T-cell (primary cell): ENCODE measurements at regions not wholly inside any gene's neighbourhood (a gene's known extent, or its start where the extent isn't known, plus 50 kb on each side); places are given as distances from the start of the nearest gene placed in this dataset.

Experiments used
- ATAC-seq, 4 experiments: fragments of 200-7000 bp in 3 of 4; fragments of 150-1000 bp in 1 of 4; cut with Tn5 transposase; replicated peaks in 1 of 4; 1 replicate in 3 of 4; 2 replicates in 1 of 4; pipeline ENCODE4 v1.10.0; 2021; ENCODE audit warnings: moderate library complexity in 3 of 4, mild to moderate bottlenecking in 2 of 4, moderate number of reproducible peaks in 1 of 4
- CTCF ChIA-PET, 2 donors: fragments of 300-600 bp; sonication (Branson Sonifier 250); formaldehyde crosslinking; loops; one replicate each; lab custom pipeline; 2022; ENCODE audit warnings: antibody characterized with exemption in 2 of 2; lab: Charles Lee
- POLR2A ChIA-PET, 2 donors: fragments of 300-600 bp; sonication (Branson Sonifier 250); formaldehyde crosslinking; loops; one replicate each; lab custom pipeline; 2022; ENCODE audit warnings: antibody characterized with exemption in 2 of 2; lab: Charles Lee
- DNase-seq, 35 experiments: peaks; one replicate each; pipeline versions ENCODE4 v3.0.0 to v3.0.0-alpha.2; 2013 to 2023
- H3K27ac ChIP-seq: one replicate; pipeline ENCODE4 v1.5.1; 2013; ENCODE audit warnings: low read length
- H3K27me3 ChIP-seq, 2 experiments: replicated peaks in 1 of 2; 1 replicate in 1 of 2; 2 replicates in 1 of 2; pipeline versions ENCODE4 v1.6.1 to v1.7.0; 2013; ENCODE audit warnings: low read length in 1 of 2, mixed read lengths in 1 of 2; ENCODE audit not compliant: control insufficient read depth in 2 of 2, insufficient read depth in 2 of 2; ENCODE audit errors: extremely low read depth in 1 of 2
- H3K36me3 ChIP-seq, 2 donors: 1 replicate in 1 of 2; 2 replicates in 1 of 2; pipeline versions ENCODE4 v1.6.1 to v1.7.0; 2013; ENCODE audit warnings: low read length in 1 of 2; ENCODE audit not compliant: control insufficient read depth in 2 of 2, insufficient read depth in 1 of 2; ENCODE audit errors: extremely low read depth in 1 of 2
- H3K4me1 ChIP-seq, 2 experiments: 1 replicate in 1 of 2; 2 replicates in 1 of 2; pipeline versions ENCODE4 v1.6.1 to v1.7.0; 2013; ENCODE audit warnings: low read length in 2 of 2, mixed read lengths in 1 of 2; ENCODE audit not compliant: insufficient read depth in 2 of 2, control insufficient read depth in 1 of 2; ENCODE audit errors: extremely low read depth in 1 of 2
- H3K4me3 ChIP-seq, 2 donors: 1 replicate in 1 of 2; 2 replicates in 1 of 2; pipeline versions ENCODE4 v1.5.1 to v1.7.0; 2013; ENCODE audit warnings: mild to moderate bottlenecking in 2 of 2, low read length in 1 of 2, moderate library complexity in 1 of 2; ENCODE audit not compliant: control insufficient read depth in 1 of 2; ENCODE audit errors: extremely low read depth in 1 of 2
- H3K9me3 ChIP-seq: 2 replicates; pipeline ENCODE4 v1.7.0; 2013
- H3K27ac Mint-ChIP-seq, 2 donors: one replicate each; pipeline ENCODE4 v1.8.0; 2020 to 2021; ENCODE audit warnings: mild to moderate bottlenecking in 2 of 2, mixed read lengths in 2 of 2
- H3K27me3 Mint-ChIP-seq, 2 donors: one replicate each; pipeline ENCODE4 v1.8.0; 2021 to 2022; ENCODE audit warnings: mixed read lengths in 2 of 2
- H3K36me3 Mint-ChIP-seq: one replicate; pipeline ENCODE4 v1.8.0; 2021; ENCODE audit warnings: mixed read lengths
- H3K4me1 Mint-ChIP-seq, 3 donors: one replicate each; pipeline ENCODE4 v1.8.0; 2020 to 2022; ENCODE audit warnings: mixed read lengths in 3 of 3, mild to moderate bottlenecking in 1 of 3
- H3K4me3 Mint-ChIP-seq, 3 donors: one replicate each; pipeline ENCODE4 v1.8.0; 2020 to 2022; ENCODE audit warnings: mild to moderate bottlenecking in 3 of 3, mixed read lengths in 3 of 3, moderate library complexity in 3 of 3
- H3K9me3 Mint-ChIP-seq, 3 donors: one replicate each; pipeline ENCODE4 v1.8.0; 2020 to 2022; ENCODE audit warnings: mixed read lengths in 3 of 3
- WGBS: methylation state at CpG from one replicate; pipeline ENCODE4 v1.1.5; 2013; ENCODE audit warnings: missing lambda C conversion rate; ENCODE audit not compliant: insufficient coverage; 5-methylcytosine and 5-hydroxymethylcytosine counted together

DNA sequence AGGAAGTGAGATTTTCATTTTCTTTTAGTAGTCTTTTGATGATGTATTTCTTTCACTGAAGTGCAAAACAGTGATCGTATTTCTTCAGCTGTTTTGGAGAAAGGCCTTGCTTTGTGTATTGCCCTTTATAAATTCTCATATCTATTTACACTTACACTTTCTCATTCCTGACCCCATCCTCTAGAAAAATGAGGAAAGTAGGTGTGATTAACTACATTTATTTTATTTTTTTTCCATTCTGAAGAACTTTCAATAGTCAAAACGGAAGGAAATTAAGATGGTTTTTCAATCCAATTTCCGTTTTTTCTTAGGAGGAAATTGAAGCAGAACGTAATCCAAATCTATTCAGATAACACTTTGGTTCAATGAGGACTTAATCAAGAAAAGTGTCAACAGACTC is 188.1 kb downstream of the SLITRK5 start:
- H3K4me3 ChIP-seq, result no peak overlapping the region
- H3K9me3 Mint-ChIP-seq, result peaks cover 2 to 27% (median 10%) of the 10 kb centered on the region in 3 donors
- H3K27me3 Mint-ChIP-seq, result no peaks in the 10 kb centered on the region
- ChIA-PET CTCF (no interaction called here), POLR2A (no interaction called here)
- DNase-seq, result no peak
- ATAC-seq, result no peak
- H3K27me3 ChIP-seq, result no peaks in the 10 kb centered on the region
- H3K4me3 Mint-ChIP-seq, result no peak overlapping the region
- H3K4me1 ChIP-seq, result no peaks in the 10 kb centered on the region
- H3K4me1 Mint-ChIP-seq, result no peaks in the 10 kb centered on the region
- no peak overlapping the region for H3K27ac Mint-ChIP-seq
- no peak overlapping the region for H3K27ac ChIP-seq
- H3K36me3 ChIP-seq, result no peaks in the 10 kb centered on the region
- 100% methylated on average over 1 of the region's 4 CpGs for WGBS
- H3K36me3 Mint-ChIP-seq, result no peaks in the 10 kb centered on the region
- H3K9me3 ChIP-seq, result no peaks in the 10 kb centered on the region

DNA sequence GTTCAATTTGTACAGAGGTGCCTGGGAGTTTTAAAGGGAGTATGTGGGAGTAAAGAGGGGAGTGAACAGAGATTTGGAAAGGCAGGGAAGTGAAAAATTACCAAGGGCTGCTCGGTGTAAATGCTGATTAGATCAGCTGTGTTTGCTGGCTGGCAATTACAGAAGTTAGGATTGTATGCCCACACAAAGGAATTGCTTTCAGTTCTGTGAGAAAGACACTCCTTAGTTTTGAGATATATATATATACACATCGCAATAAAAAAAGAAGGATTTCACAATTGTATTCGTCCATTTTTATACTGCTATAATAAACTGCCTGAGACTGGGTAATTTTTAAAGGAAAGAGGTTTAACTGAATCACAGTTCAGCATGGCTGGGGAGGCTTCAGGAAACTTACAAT is 196.3 kb downstream of the SLITRK5 start:
- POLR2A ChIA-PET, result no interaction called here

DNA sequence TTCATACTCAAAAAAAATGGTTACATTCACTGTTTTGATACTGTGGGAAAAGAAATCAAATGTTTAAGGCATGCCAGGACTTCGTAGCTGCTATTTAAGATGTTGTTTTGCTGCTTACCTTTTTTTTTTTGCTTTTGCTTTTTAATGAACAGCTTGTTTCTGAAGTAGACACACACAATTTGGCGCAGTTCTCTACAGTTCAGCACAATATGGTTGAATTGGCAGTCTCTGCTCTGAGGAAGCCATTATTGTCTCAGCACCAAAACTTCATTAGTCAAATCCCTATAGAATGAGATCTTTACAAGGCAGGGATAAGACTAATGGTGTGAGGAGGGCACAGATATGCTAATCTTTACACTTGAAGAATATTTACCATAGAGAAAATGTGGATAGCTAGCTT is 197.6 kb downstream of the SLITRK5 start:
- peaks cover 0 to 15% (median 3%) of the 10 kb centered on the region in 3 donors for H3K9me3 Mint-ChIP-seq
- H3K4me3 ChIP-seq, result no peak overlapping the region
- no CpG with 5 or more reads among the region's 2 CpGs for WGBS
- H3K4me1 Mint-ChIP-seq, result no peaks in the 10 kb centered on the region
- H3K27me3 Mint-ChIP-seq, result no peaks in the 10 kb centered on the region
- H3K36me3 ChIP-seq, result no peaks in the 10 kb centered on the region
- H3K4me3 Mint-ChIP-seq, result no peak overlapping the region
- H3K36me3 Mint-ChIP-seq, result no peaks in the 10 kb centered on the region
- no peak overlapping the region for H3K27ac Mint-ChIP-seq
- no peaks in the 10 kb centered on the region for H3K4me1 ChIP-seq
- no peaks in the 10 kb centered on the region for H3K9me3 ChIP-seq
- H3K27ac ChIP-seq, result no peak overlapping the region
- ChIA-PET POLR2A (no interaction called here), CTCF (interaction anchor here in 1 of 2 donors (0.7 kb wide), 1 partner anchor 8 kb away, joined by 3 read pairs; no protein-coding TSS in a partner anchor)
- no peaks in the 10 kb centered on the region for H3K27me3 ChIP-seq
- no peak for ATAC-seq
- DNase-seq, result no peak

More for the DNA sequence above, 196.3 kb downstream of the SLITRK5 start:
- ATAC-seq, result no peak
- WGBS, result no CpG with 5 or more reads among the region's 3 CpGs
- H3K27me3 Mint-ChIP-seq, result no peaks in the 10 kb centered on the region
- CTCF ChIA-PET, result no interaction called here
- no peaks in the 10 kb centered on the region for H3K4me1 ChIP-seq
- H3K9me3 ChIP-seq, result no peaks in the 10 kb centered on the region
- no peaks in the 10 kb centered on the region for H3K27me3 ChIP-seq
- no peak overlapping the region for H3K4me3 ChIP-seq
- no peak overlapping the region for H3K4me3 Mint-ChIP-seq
- DNase-seq, result no peak
- no peak overlapping the region for H3K27ac ChIP-seq
- H3K36me3 ChIP-seq, result no peaks in the 10 kb centered on the region
- peaks cover 0 to 7% (median 3%) of the 10 kb centered on the region in 3 donors for H3K9me3 Mint-ChIP-seq
- H3K4me1 Mint-ChIP-seq, result no peaks in the 10 kb centered on the region
- no peaks in the 10 kb centered on the region for H3K36me3 Mint-ChIP-seq
- H3K27ac Mint-ChIP-seq, result no peak overlapping the region

- H3K36me3 ChIP-seq, result no peaks in the 10 kb centered on the region
- no peaks in the 10 kb centered on the region for H3K4me1 ChIP-seq
- H3K27ac ChIP-seq, result no peak overlapping the region
- no peaks in the 10 kb centered on the region for H3K27me3 ChIP-seq
- CTCF ChIA-PET, result no interaction called here
- no peak overlapping the region for H3K4me3 ChIP-seq
- no peak for DNase-seq
- POLR2A ChIA-PET, result no interaction called here
- no peaks in the 10 kb centered on the region for H3K36me3 Mint-ChIP-seq
- H3K4me1 Mint-ChIP-seq, result no peaks in the 10 kb centered on the region
- no peaks in the 10 kb centered on the region for H3K9me3 ChIP-seq
- no peaks in the 10 kb centered on the region for H3K27me3 Mint-ChIP-seq
- H3K27ac Mint-ChIP-seq, result no peak overlapping the region
- no peak for ATAC-seq
- peaks cover 0 to 14% (median 0%) of the 10 kb centered on the region in 3 donors for H3K9me3 Mint-ChIP-seq
- H3K4me3 Mint-ChIP-seq, result no peak overlapping the region
- 62% methylated on average over 2 of the region's 2 CpGs for WGBS
Measured at GRCh38 chr13:87872813-87873212, 201.6 kb downstream of the SLITRK5 start.

- POLR2A ChIA-PET, result no interaction called here
Measured at GRCh38 chr13:87877477-87877876, 206.3 kb downstream of the SLITRK5 start.

DNA sequence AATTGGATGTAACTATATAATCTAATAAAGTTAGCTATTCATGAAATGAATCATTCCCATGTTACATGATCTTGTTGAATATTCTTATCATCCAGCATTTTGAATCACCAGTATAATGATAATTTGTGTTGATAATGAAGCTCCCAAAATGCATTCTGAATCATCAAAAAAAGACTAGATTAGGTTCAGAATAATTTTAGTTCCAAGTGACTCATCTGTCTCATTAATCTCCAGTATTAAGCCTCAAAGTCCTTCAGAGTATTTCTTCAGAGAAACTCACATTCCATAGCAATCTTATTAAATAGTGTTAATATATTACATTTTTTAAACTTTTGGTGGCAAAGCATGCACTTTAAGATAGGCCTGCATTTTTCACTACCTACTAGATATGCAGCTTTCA is 207.5 kb downstream of the SLITRK5 start:
- DNase-seq, result no peak
- Mint-ChIP-seq H3K36me3 (no peaks in the 10 kb centered on the region), H3K27me3 (no peaks in the 10 kb centered on the region), H3K4me3 (no peak overlapping the region), H3K27ac (no peak overlapping the region), H3K4me1 (no peaks in the 10 kb centered on the region), H3K9me3 (peaks cover 2 to 9% (median 4%) of the 10 kb centered on the region in 3 donors)
- CTCF ChIA-PET, result no interaction called here
- H3K4me3 ChIP-seq, result no peak overlapping the region
- no peaks in the 10 kb centered on the region for H3K36me3 ChIP-seq
- H3K27ac ChIP-seq, result no peak overlapping the region
- ATAC-seq, result no peak
- POLR2A ChIA-PET, result no interaction called here
- H3K27me3 ChIP-seq, result no peaks in the 10 kb centered on the region
- no peaks in the 10 kb centered on the region for H3K9me3 ChIP-seq
- no peaks in the 10 kb centered on the region for H3K4me1 ChIP-seq

More at GRCh38 chr13:87877477-87877876, 206.3 kb downstream of the SLITRK5 start:
- ATAC-seq, result no peak
- Mint-ChIP-seq H3K27ac (no peak overlapping the region), H3K4me3 (no peak overlapping the region), H3K4me1 (no peaks in the 10 kb centered on the region), H3K9me3 (peaks cover 0 to 18% (median 2%) of the 10 kb centered on the region in 3 donors), H3K36me3 (no peaks in the 10 kb centered on the region), H3K27me3 (no peaks in the 10 kb centered on the region)
- CTCF ChIA-PET, result no interaction called here
- Histone ChIP-seq H3K27me3 (no peaks in the 10 kb centered on the region), H3K4me1 (no peaks in the 10 kb centered on the region), H3K4me3 (no peak overlapping the region), H3K9me3 (no peaks in the 10 kb centered on the region), H3K36me3 (no peaks in the 10 kb centered on the region), H3K27ac (no peak overlapping the region)
- WGBS, result no CpG with 5 or more reads among the region's 2 CpGs
- DNase-seq, result no peak

DNA sequence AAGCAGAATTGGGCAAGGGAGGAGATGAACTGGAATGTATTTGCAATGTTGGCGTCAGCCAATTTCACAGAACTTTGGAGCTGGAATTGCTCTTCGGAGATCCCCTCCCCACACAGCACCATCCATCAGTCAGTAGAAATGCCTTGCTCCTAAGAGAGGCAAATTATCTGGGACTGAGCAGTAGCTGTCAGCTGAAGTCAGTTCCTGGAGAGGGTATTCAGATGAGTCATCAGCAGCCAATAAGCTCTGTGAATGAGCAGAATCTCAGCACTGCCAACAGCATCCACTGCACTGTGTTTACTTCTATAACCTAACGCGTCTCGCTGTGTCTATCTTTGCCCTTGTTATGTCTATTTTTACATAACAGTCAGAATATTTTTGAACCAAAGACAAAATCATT is 213.7 kb downstream of the SLITRK5 start:
- ChIA-PET CTCF (no interaction called here), POLR2A (no interaction called here)
- H3K27ac ChIP-seq, result no peak overlapping the region
- no peaks in the 10 kb centered on the region for H3K4me1 ChIP-seq
- no peaks in the 10 kb centered on the region for H3K4me1 Mint-ChIP-seq
- H3K36me3 ChIP-seq, result no peaks in the 10 kb centered on the region
- no peaks in the 10 kb centered on the region for H3K27me3 Mint-ChIP-seq
- no peak overlapping the region for H3K4me3 Mint-ChIP-seq
- H3K9me3 Mint-ChIP-seq, result peaks cover 2 to 19% (median 10%) of the 10 kb centered on the region in 3 donors
- no CpG with 5 or more reads among the region's 5 CpGs for WGBS
- no peaks in the 10 kb centered on the region for H3K27me3 ChIP-seq
- no peak overlapping the region for H3K4me3 ChIP-seq
- ATAC-seq, result no peak
- no peaks in the 10 kb centered on the region for H3K9me3 ChIP-seq
- no peaks in the 10 kb centered on the region for H3K36me3 Mint-ChIP-seq
- DNase-seq, result no peak
- H3K27ac Mint-ChIP-seq, result no peak overlapping the region
